ENCODE measurements at regions not wholly inside any gene's neighbourhood (a gene's known extent, or its start where the extent isn't known, plus 50 kb on each side); places are given as distances from the start of the nearest gene placed in this dataset.
A peak's percentile ranks its signal among the peaks of the same experiment; 100 is the strongest.
"Not testable (repeated sequence)": the region's sequence is repeated elsewhere in the genome, so short reads cannot be mapped to it uniquely, and the experiment has no call there.

GRCh38 chr7:106450716-106451115, 165.9 kb upstream of the NAMPT start:
- intact Hi-C loops (cut with DNase I, micrococcal nuclease) = no loop called here
- DNase-seq = no peak
- no peaks in the 10 kb centered on the region for H3K4me1 ChIP-seq (ENCODE audit: low read depth)
- no peak overlapping the region for H3K4me3 ChIP-seq
- H3K9me3 ChIP-seq = peaks cover 8% of the 10 kb centered on the region
- no peak for ATAC-seq
- TF ChIP-seq, protein P1, sequence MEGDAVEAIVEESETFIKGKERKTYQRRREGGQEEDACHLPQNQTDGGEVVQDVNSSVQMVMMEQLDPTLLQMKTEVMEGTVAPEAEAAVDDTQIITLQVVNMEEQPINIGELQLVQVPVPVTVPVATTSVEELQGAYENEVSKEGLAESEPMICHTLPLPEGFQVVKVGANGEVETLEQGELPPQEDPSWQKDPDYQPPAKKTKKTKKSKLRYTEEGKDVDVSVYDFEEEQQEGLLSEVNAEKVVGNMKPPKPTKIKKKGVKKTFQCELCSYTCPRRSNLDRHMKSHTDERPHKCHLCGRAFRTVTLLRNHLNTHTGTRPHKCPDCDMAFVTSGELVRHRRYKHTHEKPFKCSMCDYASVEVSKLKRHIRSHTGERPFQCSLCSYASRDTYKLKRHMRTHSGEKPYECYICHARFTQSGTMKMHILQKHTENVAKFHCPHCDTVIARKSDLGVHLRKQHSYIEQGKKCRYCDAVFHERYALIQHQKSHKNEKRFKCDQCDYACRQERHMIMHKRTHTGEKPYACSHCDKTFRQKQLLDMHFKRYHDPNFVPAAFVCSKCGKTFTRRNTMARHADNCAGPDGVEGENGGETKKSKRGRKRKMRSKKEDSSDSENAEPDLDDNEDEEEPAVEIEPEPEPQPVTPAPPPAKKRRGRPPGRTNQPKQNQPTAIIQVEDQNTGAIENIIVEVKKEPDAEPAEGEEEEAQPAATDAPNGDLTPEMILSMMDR (IDR thresholded peaks at IDR 0.05) = no peak
- H3K36me3 ChIP-seq (ENCODE audit: low read depth) = no peaks in the 10 kb centered on the region

GRCh38 chr7:106448992-106449859, 164.4 kb upstream of the NAMPT start:
- no peak overlapping the region for H3K4me3 ChIP-seq
- TF ChIP-seq, protein P1 (IDR thresholded peaks at IDR 0.05) = no peak
- peak; percentile 13 for ATAC-seq
- intact Hi-C loops (cut with DNase I, micrococcal nuclease) = no loop called here
- H3K9me3 ChIP-seq = peaks cover 8% of the 10 kb centered on the region
- no peaks in the 10 kb centered on the region for H3K4me1 ChIP-seq (ENCODE audit: low read depth)
- DNase-seq = no peak
- no peaks in the 10 kb centered on the region for H3K36me3 ChIP-seq (ENCODE audit: low read depth)

GRCh38 chr7:106448346-106448991, 163.7 kb upstream of the NAMPT start:
- ATAC-seq (no peak), DNase-seq (no peak)
- peaks cover 8% of the 10 kb centered on the region for H3K9me3 ChIP-seq
- H3K36me3 ChIP-seq (ENCODE audit: low read depth) = no peaks in the 10 kb centered on the region
- H3K4me3 ChIP-seq = no peak overlapping the region
- intact Hi-C loops (cut with DNase I, micrococcal nuclease) = no loop called here
- TF ChIP-seq, protein P1 (IDR thresholded peaks at IDR 0.05) = no peak
- no peaks in the 10 kb centered on the region for H3K4me1 ChIP-seq (ENCODE audit: low read depth)

GRCh38 chr7:106447318-106447847, 162.6 kb upstream of the NAMPT start:
- no peaks in the 10 kb centered on the region for H3K36me3 ChIP-seq (ENCODE audit: low read depth)
- H3K4me1 ChIP-seq (ENCODE audit: low read depth) = no peaks in the 10 kb centered on the region
- TF ChIP-seq, protein P1 (IDR thresholded peaks at IDR 0.05) = no peak
- H3K9me3 ChIP-seq = peaks cover 3% of the 10 kb centered on the region
- H3K4me3 ChIP-seq = no peak overlapping the region
- intact Hi-C loops (cut with DNase I, micrococcal nuclease) = no loop called here
- no peak for ATAC-seq
- DNase-seq = no peak

DNA sequence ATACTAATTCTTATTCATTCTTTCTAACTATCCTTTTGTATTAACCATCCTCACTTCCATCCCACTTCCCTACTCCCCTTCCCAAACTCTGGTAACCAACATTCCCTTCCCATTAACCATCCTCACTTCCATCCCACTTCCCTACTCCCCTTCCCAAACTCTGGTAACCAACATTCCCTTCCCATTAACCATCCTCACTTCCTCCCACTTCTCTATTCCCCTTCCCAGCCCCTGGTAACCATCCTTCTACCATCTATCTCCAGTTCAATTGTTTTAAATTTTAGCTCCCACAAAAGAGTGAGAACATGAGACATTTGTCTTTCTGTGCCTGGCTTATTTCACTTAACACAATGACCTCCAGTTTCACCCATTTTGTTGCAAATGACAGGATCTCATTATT, 160.6 kb upstream of the NAMPT start:
- DNase-seq; intact Hi-C loops (cut with DNase I, micrococcal nuclease); H3K4me1 ChIP-seq (ENCODE audit: low read depth); ATAC-seq; H3K4me3 ChIP-seq; H3K9me3 ChIP-seq; H3K36me3 ChIP-seq (ENCODE audit: low read depth): not testable (repeated sequence)

DNA sequence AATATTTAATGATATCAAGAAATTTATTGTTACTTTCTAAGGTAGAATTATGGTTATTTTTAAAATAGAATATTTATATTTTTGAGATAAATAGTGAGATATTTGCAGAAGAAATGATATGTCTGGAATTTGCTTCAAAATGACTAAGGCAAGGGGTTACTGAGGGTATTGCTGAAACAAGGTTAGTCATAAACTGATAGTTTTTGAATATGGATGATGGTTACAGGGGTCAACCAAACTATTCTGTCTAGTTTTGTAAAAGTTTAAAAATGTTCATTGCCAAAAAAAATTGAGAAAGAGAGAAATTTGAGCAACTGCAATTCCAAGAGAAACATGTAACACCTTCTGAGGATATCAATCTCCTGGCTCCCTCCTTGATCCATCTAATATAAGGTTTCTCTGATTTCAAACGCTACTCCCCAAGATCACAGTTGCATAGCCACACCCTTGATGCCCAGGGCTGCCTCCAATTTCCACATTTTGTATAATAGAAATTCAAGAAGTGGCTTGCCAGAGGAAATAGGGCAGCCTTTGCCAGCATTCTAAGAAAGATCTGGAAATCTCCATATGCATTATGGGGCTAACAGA, 159.4 kb upstream of the NAMPT start:
- H3K9me3 ChIP-seq = no peaks in the 10 kb centered on the region
- ATAC-seq = no peak
- intact Hi-C loops (cut with DNase I, micrococcal nuclease) = no loop called here

More for the DNA sequence above, 159.4 kb upstream of the NAMPT start:
- H3K4me3 ChIP-seq = no peak overlapping the region
- no peaks in the 10 kb centered on the region for H3K36me3 ChIP-seq (ENCODE audit: low read depth)
- TF ChIP-seq, protein P1 (IDR thresholded peaks at IDR 0.05) = no peak
- H3K4me1 ChIP-seq (ENCODE audit: low read depth) = no peaks in the 10 kb centered on the region
- no peak for DNase-seq
